Common myeloid progenitor, CD34-positive (primary cell): ENCODE measurements at regions not wholly inside any gene's neighbourhood (a gene's known extent, or its start where the extent isn't known, plus 50 kb on each side); places are given as distances from the start of the nearest gene placed in this dataset.

Source experiments
- CTCF ChIA-PET: fragments of 350-600 bp; sonication (Branson Sonifier 250); formaldehyde crosslinking; loops from one replicate; lab custom pipeline; 2021; ENCODE audit warnings: antibody characterized with exemption; lab: Charles Lee
- POLR2A ChIA-PET: fragments of 350-600 bp; sonication (Branson Sonifier 250); formaldehyde crosslinking; loops from one replicate; lab custom pipeline; 2021; ENCODE audit warnings: antibody characterized with exemption; lab: Charles Lee
- DNase-seq, 3 donors: peaks; one replicate each; pipeline versions ENCODE4 v3.0.0 to v3.0.0-alpha.2; 2013
- H3K27ac ChIP-seq, 2 experiments: 1 replicate in 1 of 2; 2 replicates in 1 of 2; pipeline ENCODE4 v1.7.0; 2013; ENCODE audit warnings: inconsistent platforms in 2 of 2, low read length in 2 of 2, mild to moderate bottlenecking in 2 of 2, low read depth in 1 of 2, moderate library complexity in 1 of 2; ENCODE audit not compliant: severe bottlenecking in 2 of 2, insufficient read depth in 1 of 2, poor library complexity in 1 of 2
- H3K27me3 ChIP-seq, 5 experiments: replicated peaks in 2 of 5; 1 replicate in 3 of 5; 2 replicates in 2 of 5; pipeline versions ENCODE4 v1.6.1 to v1.7.0; 2013; ENCODE audit warnings: low read length in 4 of 5, mild to moderate bottlenecking in 2 of 5, moderate library complexity in 2 of 5, inconsistent platforms in 1 of 5; ENCODE audit not compliant: insufficient read depth in 5 of 5, control insufficient read depth in 4 of 5
- H3K36me3 ChIP-seq, 4 experiments: 1 replicate in 2 of 4; 2 replicates in 2 of 4; pipeline versions ENCODE4 v1.6.1 to v1.7.0; 2013; ENCODE audit warnings: low read length in 3 of 4, control low read depth in 1 of 4, mild to moderate bottlenecking in 1 of 4; ENCODE audit not compliant: control insufficient read depth in 4 of 4, insufficient read depth in 4 of 4
- H3K4me1 ChIP-seq, 4 experiments: 1 replicate in 3 of 4; 2 replicates in 1 of 4; pipeline versions ENCODE4 v1.6.1 to v1.7.1; 2013; ENCODE audit warnings: low read length in 3 of 4, mild to moderate bottlenecking in 3 of 4, control low read depth in 1 of 4, inconsistent platforms in 1 of 4, moderate library complexity in 1 of 4; ENCODE audit not compliant: control insufficient read depth in 4 of 4, insufficient read depth in 4 of 4; ENCODE audit errors: control extremely low read depth in 1 of 4
- H3K4me3 ChIP-seq, 7 experiments: 1 replicate in 4 of 7; 2 replicates in 3 of 7; pipeline versions ENCODE4 v1.5.1 to v1.7.0; 2013; ENCODE audit warnings: mild to moderate bottlenecking in 7 of 7, low read length in 6 of 7, moderate library complexity in 6 of 7, inconsistent platforms in 2 of 7, low read depth in 2 of 7, control low read depth in 1 of 7; ENCODE audit not compliant: insufficient read depth in 4 of 7, control insufficient read depth in 1 of 7; ENCODE audit errors: extremely low read depth in 1 of 7
- H3K9me3 ChIP-seq, 5 experiments: 1 replicate in 4 of 5; 2 replicates in 1 of 5; pipeline versions ENCODE4 v1.6.1 to v1.7.1; 2013; ENCODE audit warnings: low read length in 4 of 5, mild to moderate bottlenecking in 2 of 5, inconsistent platforms in 1 of 5, low read depth in 1 of 5, moderate library complexity in 1 of 5; ENCODE audit not compliant: control insufficient read depth in 4 of 5, insufficient read depth in 2 of 5; ENCODE audit errors: control extremely low read depth in 1 of 5
- WGBS: methylation state at CpG from one replicate; pipeline ENCODE4 v1.1.5; 2013; ENCODE audit not compliant: insufficient coverage; 5-methylcytosine and 5-hydroxymethylcytosine counted together

DNA sequence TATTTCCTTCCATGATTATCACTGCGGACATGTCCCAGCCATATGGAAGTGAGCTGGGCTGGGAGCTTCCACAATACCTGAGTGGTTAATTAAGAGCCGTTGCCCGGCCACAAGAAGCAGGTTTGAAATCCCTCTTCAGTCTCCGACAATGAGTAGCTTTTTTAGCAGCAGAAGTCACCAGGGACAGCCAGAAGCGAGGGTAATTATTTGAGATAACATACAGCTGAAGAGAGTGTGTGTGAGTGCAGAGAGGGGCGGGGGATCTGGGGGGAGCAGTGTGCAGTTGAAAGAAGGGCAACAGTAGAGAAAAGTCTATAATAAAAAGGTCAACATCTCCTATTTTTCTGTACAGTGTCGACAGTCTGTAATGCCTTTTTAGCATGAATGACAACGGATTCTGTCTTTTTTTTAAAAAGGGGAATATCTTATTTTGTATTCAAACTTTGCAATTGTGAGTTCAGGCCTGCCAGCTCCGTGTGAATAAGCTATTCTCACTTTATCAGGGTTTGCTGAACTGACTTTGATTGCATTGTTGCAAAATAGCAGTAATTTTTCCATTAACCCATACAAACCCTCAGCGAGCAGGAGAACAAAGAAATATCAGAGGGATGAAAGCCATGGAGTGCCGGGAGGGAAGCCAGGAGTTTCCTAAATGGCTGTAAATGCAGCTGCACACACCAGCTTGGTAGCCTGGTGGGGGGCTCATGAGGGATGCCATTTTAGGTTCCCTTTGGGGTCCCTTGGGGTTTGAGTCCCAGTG lies 220.3 kb upstream of the IRX3 start:
- Histone ChIP-seq H3K4me3 (no peak overlapping the region), H3K4me1 (no peaks in the 10 kb centered on the region), H3K27me3 (peaks cover 0 to 71% (median 29%) of the 10 kb centered on the region in 5 experiments), H3K27ac (no peak overlapping the region), H3K36me3 (no peaks in the 10 kb centered on the region), H3K9me3 (no peaks in the 10 kb centered on the region)
- CTCF ChIA-PET: interaction anchor here (0.6 kb wide), 1 partner anchor 1090 kb away, joined by 3 read pairs; no protein-coding TSS in a partner anchor
- WGBS: 61% methylated on average over 6 of the region's 11 CpGs
- POLR2A ChIA-PET: no interaction called here
- DNase-seq: no peak

DNA sequence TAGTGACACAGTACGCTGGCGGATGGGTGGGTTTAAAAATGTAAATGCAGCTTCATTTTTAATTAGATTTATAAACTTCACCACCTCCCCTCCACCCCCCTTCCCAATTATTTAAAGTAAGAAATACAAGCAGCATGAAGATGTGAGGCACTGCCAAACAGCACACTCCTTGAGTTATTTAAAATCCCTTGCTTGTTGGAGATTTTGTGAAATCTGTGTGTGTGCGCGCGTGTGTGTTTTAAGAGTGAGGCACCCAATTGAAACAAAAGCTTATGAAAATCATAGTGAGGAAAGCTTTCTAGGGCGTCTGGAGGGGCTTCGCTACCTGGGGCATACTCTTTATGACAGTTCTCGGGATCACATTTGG lies 219.6 kb upstream of the IRX3 start:
- no peak for DNase-seq
- no peak overlapping the region for H3K27ac ChIP-seq
- ChIA-PET POLR2A (no interaction called here), CTCF (no interaction called here)
- WGBS: 87% methylated on average over 6 of the region's 8 CpGs
- H3K9me3 ChIP-seq: no peaks in the 10 kb centered on the region
- H3K27me3 ChIP-seq: peaks cover 0 to 68% (median 29%) of the 10 kb centered on the region in 5 experiments
- H3K4me3 ChIP-seq: no peak overlapping the region
- H3K36me3 ChIP-seq: no peaks in the 10 kb centered on the region
- no peaks in the 10 kb centered on the region for H3K4me1 ChIP-seq

DNA sequence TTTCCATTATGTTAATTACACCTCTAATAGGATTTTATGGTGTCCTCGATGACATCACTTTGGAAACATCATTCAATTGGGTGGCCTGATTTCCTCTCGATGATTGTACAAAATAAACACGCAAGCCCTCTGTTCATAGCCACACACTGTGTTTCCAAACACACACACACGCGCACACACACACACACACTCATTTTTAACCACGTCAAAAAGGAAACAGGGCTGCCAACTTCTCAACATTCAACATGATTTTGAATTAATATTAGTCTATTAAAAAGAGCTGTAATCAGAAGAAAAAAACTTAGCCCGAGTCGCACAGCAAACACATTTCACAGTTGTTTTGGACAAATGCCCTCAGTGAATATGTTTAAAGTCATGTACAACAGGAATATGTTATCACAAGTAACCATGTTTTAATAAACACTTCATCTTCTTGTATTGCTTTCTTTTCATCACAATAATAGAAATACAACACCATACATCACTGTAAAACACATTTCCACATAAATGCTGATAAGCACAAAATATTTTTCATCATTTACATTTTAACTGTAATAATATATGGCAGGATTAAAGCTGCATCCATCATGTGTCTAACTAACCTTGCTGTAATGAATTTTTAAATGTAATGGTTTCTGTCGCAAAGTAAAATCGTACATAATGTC lies 219.1 kb upstream of the IRX3 start:
- Histone ChIP-seq H3K4me1 (no peaks in the 10 kb centered on the region), H3K36me3 (no peaks in the 10 kb centered on the region), H3K27me3 (peaks cover 0 to 68% (median 29%) of the 10 kb centered on the region in 5 experiments), H3K27ac (no peak overlapping the region), H3K9me3 (no peaks in the 10 kb centered on the region), H3K4me3 (no peak overlapping the region)
- 75% methylated on average over 3 of the region's 10 CpGs for WGBS
- POLR2A ChIA-PET: no interaction called here
- peak in 2 of 3 donors; percentile 1 to 2 for DNase-seq
- CTCF ChIA-PET: no interaction called here

DNA sequence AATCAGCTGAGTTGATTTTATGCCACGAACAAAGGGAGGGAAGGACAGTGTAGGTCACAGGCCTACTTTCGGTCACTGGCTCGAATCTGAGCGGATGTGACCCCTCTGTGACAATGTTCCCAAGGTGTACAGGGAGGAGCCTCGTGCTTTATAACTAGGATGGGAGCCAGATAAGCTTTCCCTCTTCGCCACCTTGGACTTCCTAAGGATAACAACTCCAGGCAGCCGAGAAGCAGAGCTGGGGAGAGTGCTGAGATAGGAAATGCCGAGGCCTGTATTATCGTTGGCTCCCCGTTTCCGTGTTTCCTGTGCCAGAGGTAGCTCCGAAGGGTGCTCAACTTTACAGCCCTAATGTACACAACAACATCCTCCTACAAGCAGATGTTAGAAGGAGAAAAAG lies 217.8 kb upstream of the IRX3 start:
- no peaks in the 10 kb centered on the region for H3K9me3 ChIP-seq
- peaks cover 0 to 67% (median 29%) of the 10 kb centered on the region in 5 experiments for H3K27me3 ChIP-seq
- ChIA-PET POLR2A (interaction anchor here (0.6 kb wide), 1 partner anchor 469 kb away, joined by 3 read pairs; no protein-coding TSS in a partner anchor), CTCF (interaction anchor here (0.5 kb wide), 1 partner anchor 1399 kb away, joined by 3 read pairs; no protein-coding TSS in a partner anchor)
- H3K4me3 ChIP-seq: no peak overlapping the region
- H3K27ac ChIP-seq: no peak overlapping the region
- 65% methylated on average over 7 of the region's 12 CpGs for WGBS
- no peak for DNase-seq
- H3K4me1 ChIP-seq: no peaks in the 10 kb centered on the region
- H3K36me3 ChIP-seq: no peaks in the 10 kb centered on the region

DNA sequence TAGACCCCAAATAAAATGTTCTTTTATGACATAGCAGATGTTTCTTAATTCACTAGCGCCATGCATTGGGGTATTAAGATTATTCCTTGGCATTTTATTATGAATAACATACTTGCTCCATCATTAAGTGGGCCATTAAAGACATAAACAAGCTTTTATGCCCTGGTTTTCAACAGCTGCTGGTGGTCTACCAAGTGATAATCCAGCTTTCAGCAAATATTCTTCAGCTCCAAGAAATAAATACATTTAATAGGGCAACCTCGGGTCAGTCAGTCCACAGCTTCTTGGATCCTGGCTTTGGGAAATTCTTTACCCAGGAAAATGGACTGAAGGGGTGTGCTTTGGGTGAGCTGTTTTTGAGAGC lies 217.3 kb upstream of the IRX3 start:
- no peaks in the 10 kb centered on the region for H3K36me3 ChIP-seq
- no peak overlapping the region for H3K4me3 ChIP-seq
- no peak overlapping the region for H3K27ac ChIP-seq
- WGBS: 100% methylated on average over 1 of the region's 2 CpGs
- no peaks in the 10 kb centered on the region for H3K9me3 ChIP-seq
- CTCF ChIA-PET: no interaction called here
- POLR2A ChIA-PET: interaction anchor here (0.6 kb wide), 1 partner anchor 469 kb away, joined by 3 read pairs; no protein-coding TSS in a partner anchor
- no peaks in the 10 kb centered on the region for H3K4me1 ChIP-seq
- peaks cover 0 to 62% (median 29%) of the 10 kb centered on the region in 5 experiments for H3K27me3 ChIP-seq
- DNase-seq: no peak

DNA sequence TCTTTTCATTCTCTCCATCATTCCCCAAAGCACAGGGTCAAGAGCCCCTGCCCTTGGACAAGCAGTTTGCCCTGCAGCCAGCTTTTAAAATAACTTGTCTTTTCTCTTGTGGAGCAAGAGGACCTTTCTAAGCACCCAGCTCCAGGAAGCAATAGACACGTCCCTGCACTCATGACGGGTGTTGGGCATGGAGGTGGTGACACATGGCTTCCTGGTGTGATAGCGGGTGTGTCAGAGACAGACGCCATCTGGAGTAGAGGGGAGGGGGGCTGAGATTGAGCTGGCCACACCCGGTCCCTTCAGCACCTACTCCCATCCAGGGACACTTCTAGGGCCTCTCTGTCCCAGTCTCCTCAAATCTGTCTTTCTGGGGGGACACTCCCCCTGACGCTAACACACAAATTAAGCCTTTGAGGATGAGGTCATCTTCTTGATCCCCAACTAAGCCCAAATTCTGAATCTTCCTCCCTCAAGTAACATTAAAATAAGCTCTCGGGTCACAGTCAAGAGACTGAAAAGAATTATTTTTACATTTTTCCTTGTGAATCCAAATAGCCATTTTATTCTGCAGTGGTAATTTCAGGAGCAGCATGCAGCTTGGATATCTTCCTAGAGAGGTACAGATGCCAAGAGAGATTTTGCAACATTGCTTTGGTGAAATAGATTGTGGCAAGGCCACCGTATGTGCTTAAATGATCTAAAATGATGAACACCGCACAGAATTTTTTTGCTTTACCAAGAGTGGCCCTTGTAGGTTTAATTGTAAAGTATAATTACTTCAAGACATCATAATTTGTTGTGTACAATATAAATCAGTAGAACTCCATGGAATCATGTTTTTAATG lies 216.6 kb upstream of the IRX3 start:
- H3K4me3 ChIP-seq: no peak overlapping the region
- POLR2A ChIA-PET: no interaction called here
- H3K27me3 ChIP-seq: peaks cover 0 to 56% (median 29%) of the 10 kb centered on the region in 5 experiments
- H3K36me3 ChIP-seq: no peaks in the 10 kb centered on the region
- CTCF ChIA-PET: interaction anchor here (0.7 kb wide), 1 partner anchor 63 kb away, joined by 4 read pairs; no protein-coding TSS in a partner anchor
- WGBS: 95% methylated on average over 6 of the region's 9 CpGs
- DNase-seq: no peak
- peaks cover 0 to 4% (median 3%) of the 10 kb centered on the region in 5 experiments for H3K9me3 ChIP-seq
- H3K4me1 ChIP-seq: no peaks in the 10 kb centered on the region
- no peak overlapping the region for H3K27ac ChIP-seq
